GM18520 (cell line): ENCODE measurements at regions not wholly inside any gene's neighbourhood (a gene's known extent, or its start where the extent isn't known, plus 50 kb on each side); places are given as distances from the start of the nearest gene placed in this dataset.

ENCODE experiments used
- ATAC-seq: cut with Tn5 transposase; IDR thresholded peaks from one replicate; pipeline ENCODE4 v1.9.1; 2021; ENCODE audit not compliant: unreplicated experiment

DNA sequence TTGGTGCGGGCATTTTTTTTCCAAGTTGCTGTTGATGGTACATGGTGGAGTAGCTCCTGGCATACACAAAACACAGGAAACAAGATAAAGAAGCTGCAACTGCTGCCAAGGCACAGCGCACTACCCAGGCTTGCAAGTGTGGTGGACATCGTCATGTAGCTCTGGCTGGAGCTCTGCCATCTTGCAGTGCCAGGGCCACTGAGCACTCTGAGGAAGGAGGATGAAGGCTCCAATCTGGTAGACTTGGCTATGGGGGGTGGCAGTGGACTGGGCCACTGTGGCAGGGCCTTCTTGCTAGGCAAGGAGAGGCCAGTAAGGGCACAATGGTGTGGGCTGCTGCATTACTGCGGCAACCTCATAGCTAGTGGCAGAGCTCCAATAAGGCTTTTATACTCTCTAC, 263.5 kb downstream of the CENPW start:
- ATAC-seq: no peak

- no peak for ATAC-seq
These were observed 265.2 kb downstream of the CENPW start for GRCh38 chr6:126605089-126605488.

DNA sequence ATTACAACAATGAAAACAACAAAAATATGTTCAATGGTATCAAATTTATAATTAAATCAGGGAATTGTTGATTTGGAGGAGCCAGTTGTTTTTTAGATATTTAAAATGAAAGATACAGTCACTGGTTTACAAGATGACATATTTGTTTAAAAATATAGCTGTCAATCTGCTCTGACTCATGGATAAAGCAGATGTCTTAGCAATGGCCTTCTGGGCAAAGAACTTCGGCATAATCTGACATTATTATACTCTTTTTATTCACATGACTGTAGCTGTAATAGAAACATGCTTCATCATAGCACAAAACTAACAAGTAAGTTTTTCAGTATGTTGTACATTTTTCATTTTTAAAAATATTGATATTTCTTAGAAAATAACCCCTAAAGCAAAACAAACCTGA, 267.4 kb downstream of the CENPW start:
- no peak for ATAC-seq

GRCh38 chr6:126608681-126609080, 268.8 kb downstream of the CENPW start:
- ATAC-seq: no peak

DNA sequence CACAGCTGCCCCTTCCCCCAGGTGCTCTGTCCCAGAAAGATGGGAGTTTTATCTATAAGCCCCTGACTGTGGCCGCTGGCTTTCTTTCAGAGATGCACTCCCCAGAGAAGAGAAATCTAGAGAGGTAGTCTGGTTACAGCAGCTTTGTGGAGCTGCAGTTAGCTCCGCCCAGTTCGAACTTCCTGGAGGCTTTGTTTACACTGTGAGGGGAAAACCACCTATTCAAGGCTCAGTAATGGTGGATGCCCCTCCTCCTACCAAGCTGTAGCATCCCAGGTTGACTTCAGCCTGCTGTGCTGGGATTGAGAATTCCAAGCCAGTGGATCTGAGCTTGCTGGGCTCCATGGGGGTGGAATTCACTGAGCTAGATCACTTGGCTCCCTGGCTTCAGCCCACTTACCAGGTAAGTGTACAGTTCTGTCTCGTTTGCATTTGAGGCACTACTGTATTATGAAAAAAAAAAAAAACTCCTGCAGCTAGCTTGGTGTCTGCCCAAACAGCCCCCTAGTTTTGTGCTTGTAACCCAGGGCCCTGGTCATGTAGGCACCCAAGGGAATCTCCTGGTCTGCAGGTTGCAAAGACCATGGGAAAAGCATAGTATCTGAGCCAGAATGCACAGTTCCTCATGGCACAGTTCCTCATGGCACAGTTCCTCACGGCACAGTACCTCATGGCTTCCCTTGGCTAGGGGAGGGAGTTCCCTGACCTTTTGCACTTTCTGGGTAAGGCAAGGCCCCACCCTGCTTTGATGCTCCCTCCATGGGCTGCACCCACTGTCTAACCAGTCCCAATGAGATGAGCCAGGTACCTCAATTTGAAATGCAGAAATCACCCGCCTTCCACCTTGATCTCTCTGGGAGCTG, 275.0 kb downstream of the CENPW start:
- ATAC-seq: no peak

- ATAC-seq: no peak
These were observed 277.0 kb downstream of the CENPW start for GRCh38 chr6:126616866-126617265.

- ATAC-seq: no peak
These were observed 278.9 kb downstream of the CENPW start for GRCh38 chr6:126618639-126619343.

- ATAC-seq: no peak
These were observed 280.8 kb downstream of the CENPW start for GRCh38 chr6:126620719-126621118.

GRCh38 chr6:126625019-126625418, 285.1 kb downstream of the CENPW start:
- ATAC-seq: no peak

GRCh38 chr6:126628125-126628524, 288.2 kb downstream of the CENPW start:
- no peak for ATAC-seq

- ATAC-seq: no peak
These were observed 291.4 kb downstream of the CENPW start for GRCh38 chr6:126631363-126631762.

- no peak for ATAC-seq
These were observed 292.4 kb downstream of the CENPW start for GRCh38 chr6:126632271-126632670.

- no peak for ATAC-seq
These were observed 293.5 kb downstream of the CENPW start for GRCh38 chr6:126633373-126633772.

DNA sequence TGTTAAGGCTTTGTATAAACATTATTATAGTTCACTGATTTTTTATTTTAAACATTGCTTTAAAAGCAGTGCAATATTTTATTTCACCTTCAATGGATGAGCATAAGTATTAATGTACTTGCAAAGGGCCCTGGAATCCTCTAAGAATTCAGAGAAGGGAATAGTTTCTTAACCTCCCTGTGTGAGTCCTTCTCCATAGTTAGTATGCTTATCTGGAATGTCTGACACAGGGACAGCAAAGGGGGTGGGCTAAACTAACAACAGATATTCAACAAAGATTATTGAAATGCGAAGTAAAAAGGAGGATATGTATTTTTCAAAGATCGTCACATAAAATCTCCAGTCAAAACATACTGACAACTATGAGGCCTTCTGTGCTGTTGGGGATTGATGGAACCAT, 300.4 kb downstream of the CENPW start:
- ATAC-seq: no peak

GRCh38 chr6:126640921-126641320, 301.0 kb downstream of the CENPW start:
- ATAC-seq: no peak

DNA sequence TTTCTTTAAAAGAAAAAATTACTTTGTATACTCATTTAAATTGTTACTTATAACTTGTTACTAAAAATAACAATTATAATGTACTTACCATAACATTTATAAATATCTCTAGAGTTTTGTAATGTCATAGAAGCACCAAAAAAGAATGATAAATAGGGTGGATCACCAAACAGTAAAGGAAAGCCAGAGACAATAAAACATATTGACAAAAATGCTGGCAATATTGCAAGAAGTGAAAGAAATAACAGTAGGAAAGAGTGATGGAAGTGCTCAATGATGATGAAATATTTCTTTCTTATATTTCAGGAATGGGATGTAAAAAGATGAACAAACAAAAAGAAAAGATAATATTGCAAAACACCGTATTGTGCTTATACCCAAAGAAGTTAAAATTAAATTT, 301.7 kb downstream of the CENPW start:
- no peak for ATAC-seq

- no peak for ATAC-seq
These were observed 303.4 kb downstream of the CENPW start for GRCh38 chr6:126643352-126643751.

- ATAC-seq: no peak
These were observed 311.0 kb downstream of the CENPW start for GRCh38 chr6:126650931-126651330.

DNA sequence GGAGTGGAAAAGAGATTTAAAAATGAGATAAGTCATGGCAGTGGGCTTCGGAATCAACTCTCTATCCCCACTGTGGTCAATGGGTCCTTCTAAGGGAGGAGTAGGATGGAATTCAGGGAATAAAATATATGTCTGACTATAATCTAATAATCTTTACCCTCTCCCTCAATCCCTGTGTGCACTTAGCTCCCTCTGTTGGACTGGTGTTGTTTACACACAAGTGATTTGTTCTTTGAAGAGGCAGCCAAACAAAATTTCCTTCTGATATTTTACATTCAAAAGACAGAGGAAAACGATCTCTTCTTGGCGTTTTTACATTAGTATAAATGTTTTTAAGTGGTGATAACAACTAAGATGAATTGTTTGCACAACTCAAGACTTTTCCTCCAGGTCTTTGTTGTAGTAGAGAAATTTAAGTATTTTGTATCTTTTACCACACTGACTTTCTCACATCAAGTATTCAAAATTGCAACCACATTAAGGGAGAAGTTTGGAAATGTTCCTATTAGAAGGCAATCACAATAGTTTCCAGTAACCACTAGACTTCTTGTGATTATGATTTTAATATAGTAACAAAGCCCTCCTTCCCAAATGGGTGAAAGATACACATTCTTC, 317.8 kb downstream of the CENPW start:
- no peak for ATAC-seq

DNA sequence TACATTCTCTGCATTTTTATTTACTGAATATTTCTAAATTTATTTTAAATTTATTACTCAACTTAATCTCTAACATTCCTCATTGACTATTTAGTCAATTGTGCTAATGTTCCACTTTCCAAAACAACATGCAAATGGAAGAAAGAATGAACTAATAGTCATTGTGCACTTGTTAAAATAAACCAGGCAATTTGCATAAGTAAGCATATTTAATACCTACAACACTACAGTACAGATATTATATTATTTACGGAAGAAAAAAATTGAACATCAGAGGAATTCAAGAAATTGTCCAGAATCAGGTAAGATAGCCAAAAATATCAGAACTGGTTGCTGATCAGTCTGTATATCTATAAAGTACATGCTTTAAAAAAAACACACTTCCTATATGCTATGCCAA, 320.5 kb downstream of the CENPW start:
- no peak for ATAC-seq

- ATAC-seq: no peak
These were observed 321.7 kb downstream of the CENPW start for GRCh38 chr6:126661646-126662045.

DNA sequence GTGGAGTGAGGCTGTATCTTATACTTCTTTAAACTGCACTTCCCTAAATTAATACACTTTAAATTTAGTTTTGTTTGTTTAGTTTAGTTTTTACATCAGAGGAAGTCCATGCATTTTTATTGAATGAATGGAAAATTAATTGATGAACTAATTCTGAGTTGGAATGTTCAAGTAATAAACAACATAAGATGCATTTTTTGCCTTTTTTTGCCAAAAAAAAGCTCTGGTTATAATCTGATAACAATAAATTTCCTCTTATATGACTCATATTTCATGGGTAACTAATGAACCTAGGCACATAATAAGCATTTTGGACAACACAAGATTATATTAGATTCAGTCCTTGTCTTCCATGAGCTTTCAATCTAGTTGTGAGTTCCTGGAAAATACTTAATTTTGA, 323.1 kb downstream of the CENPW start:
- no peak for ATAC-seq
